KMS-11 (cell line): ENCODE measurements at regions not wholly inside any gene's neighbourhood (a gene's known extent, or its start where the extent isn't known, plus 50 kb on each side); places are given as distances from the start of the nearest gene placed in this dataset.

Experiments
- H2AFZ ChIP-seq: fragments of 200-600 bp; sonication (generic); 2 replicates; pipeline ENCODE4 v1.6.1; 2016; ENCODE audit warnings: antibody characterized with exemption, mixed run types, low read depth
- H3K27ac ChIP-seq: fragments of 200-600 bp; sonication (generic); 2 replicates; pipeline ENCODE4 v1.6.1; 2016; ENCODE audit warnings: mild to moderate bottlenecking, mixed run types
- H3K27me3 ChIP-seq: fragments of 200-600 bp; sonication (generic); 2 replicates; pipeline ENCODE4 v1.6.1; 2017; ENCODE audit warnings: mild to moderate bottlenecking, low read depth, mixed run types, moderate library complexity; ENCODE audit not compliant: insufficient read depth
- H3K36me3 ChIP-seq: fragments of 200-600 bp; sonication (generic); 2 replicates; pipeline ENCODE4 v1.6.1; 2017; ENCODE audit warnings: mild to moderate bottlenecking, mixed run types; ENCODE audit not compliant: insufficient read depth
- H3K4me1 ChIP-seq: fragments of 200-600 bp; sonication (generic); 2 replicates; pipeline ENCODE4 v1.6.1; 2016; ENCODE audit warnings: mild to moderate bottlenecking, low read depth, mixed run types; ENCODE audit not compliant: poor library complexity, severe bottlenecking
- H3K4me2 ChIP-seq: fragments of 200-600 bp; sonication (generic); 2 replicates; pipeline ENCODE4 v1.7.0; 2016; ENCODE audit warnings: mild to moderate bottlenecking, mixed run types
- H3K4me3 ChIP-seq: fragments of 200-600 bp; sonication (generic); IDR thresholded peaks from 2 replicates; pipeline ENCODE4 v1.6.1; 2017; ENCODE audit warnings: low read depth, low read length, mixed read lengths; ENCODE audit not compliant: insufficient read depth
- H3K79me2 ChIP-seq: fragments of 200-600 bp; sonication (generic); 2 replicates; pipeline ENCODE4 v1.6.1; 2016; ENCODE audit warnings: low read depth, mixed run types; ENCODE audit not compliant: insufficient read depth
- H3K9ac ChIP-seq: fragments of 200-600 bp; sonication (generic); 2 replicates; pipeline ENCODE4 v1.6.1; 2016; ENCODE audit warnings: mild to moderate bottlenecking, mixed run types
- H4K20me1 ChIP-seq: fragments of 200-600 bp; sonication (generic); 2 replicates; pipeline ENCODE4 v1.6.1; 2016; ENCODE audit warnings: mild to moderate bottlenecking, mixed run types; ENCODE audit not compliant: insufficient read depth
- CTCF ChIP-seq: fragments of 200-600 bp; sonication (generic); conservative IDR thresholded peaks from 2 replicates; pipeline ENCODE4 v1.6.1; 2017; ENCODE audit warnings: low read depth, mild to moderate bottlenecking, antibody characterized with exemption, low read length, moderate library complexity, mixed read lengths

- no peak for TF ChIP-seq CTCF
- H3K9ac ChIP-seq: no peak overlapping the region
- no peak overlapping the region for H3K4me3 ChIP-seq
Measured at GRCh38 chr12:105924526-105925208, 214.1 kb downstream of the NUAK1 start.

GRCh38 chr12:105927564-105927963 lies 211.2 kb downstream of the NUAK1 start:
- Histone ChIP-seq H3K27ac (no peak overlapping the region), H2AFZ (no peak overlapping the region), H3K4me1 (no peaks in the 10 kb centered on the region), H3K4me2 (no peak overlapping the region), H3K9ac (no peak overlapping the region), H3K36me3 (no peaks in the 10 kb centered on the region), H4K20me1 (no peaks in the 10 kb centered on the region), H3K79me2 (no peaks in the 10 kb centered on the region), H3K4me3 (no peak overlapping the region), H3K27me3 (no peaks in the 10 kb centered on the region)
- no peak for TF ChIP-seq CTCF

More at GRCh38 chr12:105924526-105925208, 214.1 kb downstream of the NUAK1 start:
- Histone ChIP-seq H3K79me2 (no peaks in the 10 kb centered on the region), H3K27me3 (no peaks in the 10 kb centered on the region), H3K4me2 (no peak overlapping the region), H3K4me1 (no peaks in the 10 kb centered on the region), H2AFZ (no peak overlapping the region), H3K27ac (no peak overlapping the region), H3K36me3 (no peaks in the 10 kb centered on the region), H4K20me1 (no peaks in the 10 kb centered on the region)

- Histone ChIP-seq H3K4me3 (no peak overlapping the region), H3K4me1 (no peaks in the 10 kb centered on the region), H3K4me2 (no peak overlapping the region), H3K9ac (no peak overlapping the region), H3K27me3 (no peaks in the 10 kb centered on the region), H3K79me2 (no peaks in the 10 kb centered on the region), H3K36me3 (no peaks in the 10 kb centered on the region), H4K20me1 (no peaks in the 10 kb centered on the region), H3K27ac (no peak overlapping the region), H2AFZ (no peak overlapping the region)
- TF ChIP-seq CTCF: no peak
Measured at GRCh38 chr12:105928436-105928835, 210.3 kb downstream of the NUAK1 start.

- no peak overlapping the region for H3K4me3 ChIP-seq
- no peak overlapping the region for H3K27ac ChIP-seq
- H3K4me2 ChIP-seq: no peak overlapping the region
- H3K36me3 ChIP-seq: no peaks in the 10 kb centered on the region
- H3K79me2 ChIP-seq: no peaks in the 10 kb centered on the region
- H2AFZ ChIP-seq: no peak overlapping the region
- no peak overlapping the region for H3K9ac ChIP-seq
- H3K4me1 ChIP-seq: no peaks in the 10 kb centered on the region
- H4K20me1 ChIP-seq: no peaks in the 10 kb centered on the region
- no peaks in the 10 kb centered on the region for H3K27me3 ChIP-seq
- no peak for TF ChIP-seq CTCF
Measured at GRCh38 chr12:105929192-105929591, 209.6 kb downstream of the NUAK1 start.
